Lower leg skin (tissue), 3 donors: ENCODE measurements at regions not wholly inside any gene's neighbourhood (a gene's known extent, or its start where the extent isn't known, plus 50 kb on each side); places are given as distances from the start of the nearest gene placed in this dataset.

ENCODE experiments used
- CTCF ChIP-seq, 3 donors: fragments of 450-650 bp; IDR thresholded peaks; one replicate each; pipeline ENCODE4 v1.5.1; 2016; ENCODE audit warnings: antibody characterized with exemption in 3 of 3, mild to moderate bottlenecking in 3 of 3, moderate library complexity in 2 of 3
- POLR2A ChIP-seq, 2 donors: fragments of 450-650 bp; IDR thresholded peaks; one replicate each; pipeline ENCODE4 v1.6.1; 2016 to 2017; ENCODE audit warnings: antibody characterized with exemption in 2 of 2, mild to moderate bottlenecking in 1 of 2, moderate library complexity in 1 of 2

- TF ChIP-seq CTCF (IDR thresholded peaks at IDR 0.05) (no peak), POLR2A (IDR thresholded peaks at IDR 0.05) (no peak)
These were observed 85.5 kb downstream of the FZD10 start for GRCh38 chr12:130247634-130248237.
